Fibroblast of skin of right quadriceps (primary cell): ENCODE measurements at regions not wholly inside any gene's neighbourhood (a gene's known extent, or its start where the extent isn't known, plus 50 kb on each side); places are given as distances from the start of the nearest gene placed in this dataset.

ENCODE experiments used
- DNase-seq: peaks from one replicate; pipeline ENCODE4 v3.0.0-alpha.2; 2013

DNA sequence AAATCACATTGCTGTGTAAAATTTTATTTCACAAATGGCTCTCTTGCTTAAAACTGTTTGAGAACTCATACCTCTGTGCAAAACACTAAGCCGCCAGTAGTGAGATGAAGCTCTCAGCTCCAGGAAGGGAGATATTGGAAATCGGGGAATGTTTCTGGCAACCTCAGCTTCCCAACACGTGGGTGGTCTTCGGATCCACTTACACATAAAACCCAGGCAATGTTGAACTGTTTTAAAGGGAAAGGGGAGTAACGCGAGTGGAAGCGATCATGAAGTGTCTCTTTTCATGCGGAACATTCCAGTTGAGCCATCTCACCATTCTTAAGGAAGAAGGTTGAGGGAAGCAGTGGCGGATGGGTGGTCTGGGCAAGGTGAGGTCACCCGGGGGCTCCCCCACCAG is 136.8 kb downstream of the ASB1 start:
- DNase-seq, result no peak

GRCh38 chr2:238564286-238564920 is 137.7 kb downstream of the ASB1 start:
- DNase-seq, result no peak

DNA sequence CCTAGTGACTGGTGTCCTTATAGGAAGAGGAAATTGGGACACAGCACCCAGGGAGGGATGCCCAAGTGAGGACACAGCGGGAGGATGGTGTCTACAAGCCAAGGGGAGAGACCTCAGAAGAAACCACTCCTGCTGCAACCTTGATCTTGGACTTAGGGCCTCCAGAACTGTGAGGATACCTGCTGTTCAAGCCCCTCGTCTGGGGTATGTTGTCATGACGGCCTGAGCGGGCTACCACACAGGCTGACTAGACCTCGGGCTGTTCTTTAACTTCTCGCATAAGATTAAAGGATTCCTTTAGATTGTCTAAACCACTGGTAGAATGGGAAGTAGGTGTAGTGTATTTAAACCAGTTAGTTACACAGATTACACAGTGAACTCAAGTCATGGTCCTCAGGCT is 138.3 kb downstream of the ASB1 start:
- no peak for DNase-seq

DNA sequence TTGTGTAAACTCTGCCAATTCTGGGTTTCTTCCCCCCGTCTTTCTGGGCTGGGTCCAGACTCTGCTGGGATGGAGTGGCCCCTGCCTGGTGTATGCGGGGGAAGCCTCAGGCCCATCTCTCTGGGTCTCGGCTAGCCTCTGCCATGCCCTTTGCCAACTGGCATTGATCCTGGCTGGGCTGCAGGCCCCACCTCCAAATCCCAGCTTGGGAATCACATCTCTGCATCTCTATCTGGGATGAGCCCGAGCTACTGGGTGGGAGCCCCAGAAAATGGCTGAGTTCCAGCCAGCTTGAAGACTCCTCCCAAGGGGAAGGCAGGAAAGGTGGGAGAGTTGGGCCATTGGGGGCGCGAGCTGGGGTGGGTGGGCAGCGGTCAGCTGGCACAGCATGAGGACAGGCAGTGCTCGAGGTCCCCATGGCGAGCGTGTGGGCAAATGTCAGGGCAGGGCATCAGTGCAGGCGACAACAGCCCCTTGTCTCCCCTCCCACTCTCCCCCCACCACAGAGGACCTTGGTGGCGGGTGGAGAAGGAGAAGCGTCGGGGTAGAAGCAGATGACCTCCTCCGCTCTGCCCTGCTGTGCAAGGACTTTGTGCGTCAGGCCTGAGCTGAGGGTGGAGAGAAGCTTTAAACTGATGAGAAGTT is 139.4 kb downstream of the ASB1 start:
- DNase-seq, result no peak

DNA sequence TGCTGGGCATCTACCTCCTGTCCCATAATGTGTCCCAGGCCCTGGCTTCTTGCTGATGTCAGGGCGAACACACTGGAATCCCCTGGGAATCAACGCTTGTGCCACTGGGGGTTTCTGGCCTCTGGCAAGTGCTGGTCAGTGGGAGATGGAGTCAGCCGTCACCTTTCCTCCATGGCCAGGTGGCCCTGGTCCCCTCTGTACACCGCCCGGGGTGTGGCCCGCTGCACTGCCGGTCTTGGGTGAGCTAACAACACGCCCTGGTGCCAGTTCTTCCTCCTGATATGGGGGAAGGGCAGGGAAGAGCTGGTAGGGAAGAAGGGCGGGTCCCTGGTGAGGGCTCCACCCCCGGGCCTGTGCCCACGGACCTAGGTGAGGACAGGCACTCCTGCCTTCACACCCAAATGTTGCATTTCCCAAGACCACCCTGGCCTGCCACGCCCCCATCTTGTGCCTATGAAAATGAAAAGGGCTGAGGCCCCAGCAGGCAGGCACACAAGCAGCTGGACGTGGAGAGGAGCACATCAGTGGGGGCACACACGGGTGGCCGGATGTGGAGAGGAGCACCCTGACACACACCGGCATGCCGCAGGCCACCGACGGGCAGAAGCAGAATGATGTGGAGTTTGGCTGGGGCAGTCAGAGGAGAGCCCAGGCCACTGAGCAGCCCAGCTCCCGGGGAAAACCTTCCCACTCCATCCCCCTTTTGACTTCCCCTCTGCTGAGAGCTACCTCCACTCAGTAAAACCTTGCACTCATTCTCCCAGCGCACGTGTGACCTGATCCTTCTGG is 140.5 kb downstream of the ASB1 start:
- no peak for DNase-seq

DNA sequence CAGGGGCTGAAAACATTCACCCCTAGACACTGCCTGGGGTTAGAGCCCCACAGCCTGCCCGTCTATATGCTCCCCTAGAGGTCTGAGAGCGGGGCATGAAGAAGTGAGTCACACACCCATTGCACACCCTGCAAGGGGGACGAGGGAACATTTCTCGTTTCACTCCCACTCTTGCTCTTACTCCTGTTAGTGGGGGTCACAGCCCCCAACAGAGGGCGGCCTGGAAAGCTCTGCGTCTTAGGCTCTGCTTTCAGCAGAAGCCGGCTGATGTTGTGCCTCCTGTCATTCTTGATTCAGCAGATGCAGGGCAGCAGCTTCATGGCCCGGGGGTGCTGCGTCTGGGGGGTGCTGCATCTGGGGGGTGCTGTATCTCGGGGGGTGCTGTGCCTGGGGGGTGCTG is 141.3 kb downstream of the ASB1 start:
- no peak for DNase-seq

DNA sequence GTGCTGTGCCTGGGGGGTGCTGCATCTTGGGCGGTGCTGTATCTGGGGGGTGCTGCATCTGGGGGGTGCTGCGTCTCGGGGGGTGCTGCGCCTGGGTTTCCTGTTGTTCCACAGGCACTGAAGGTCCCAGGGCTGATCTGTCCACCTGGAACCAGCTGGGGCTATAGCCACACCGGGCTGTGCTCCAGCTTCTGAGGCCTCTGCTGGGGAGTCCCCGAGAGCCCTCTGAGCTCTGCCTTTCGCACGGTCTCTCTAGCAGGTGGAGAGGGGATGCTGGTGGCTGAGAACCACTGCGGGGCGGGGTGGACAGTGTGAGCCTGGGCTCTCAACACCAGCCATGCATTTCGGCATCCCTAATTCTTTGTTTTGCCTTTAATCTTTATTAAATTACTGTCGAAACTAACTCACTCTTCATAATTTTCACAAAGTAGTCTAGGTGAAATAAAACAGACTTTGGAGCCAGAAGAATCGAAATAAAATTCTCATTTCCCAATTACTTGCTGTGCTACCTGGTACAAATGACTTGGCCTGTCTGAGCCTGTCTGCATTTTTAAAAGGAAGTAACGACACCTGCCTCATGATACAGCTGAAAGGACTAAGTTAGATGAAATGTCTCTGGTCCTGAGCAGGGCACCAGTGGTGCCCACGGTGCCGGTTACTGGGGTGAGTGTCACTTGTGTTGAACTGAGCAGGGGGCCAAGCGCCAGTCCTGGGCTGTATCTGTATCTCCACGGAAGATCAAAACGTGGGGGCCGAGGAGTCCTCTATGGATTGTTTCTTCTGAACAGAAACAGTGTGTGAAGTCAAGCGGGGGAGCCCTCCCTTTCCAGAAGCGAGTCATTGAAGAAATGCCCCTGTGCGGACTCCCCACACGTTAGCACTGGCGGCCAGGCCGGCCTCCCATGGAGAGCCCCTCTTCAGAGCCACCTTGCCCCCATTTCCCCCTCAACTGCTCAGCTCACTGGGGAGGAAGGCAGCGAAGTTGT is 142.0 kb downstream of the ASB1 start:
- DNase-seq, result no peak

DNA sequence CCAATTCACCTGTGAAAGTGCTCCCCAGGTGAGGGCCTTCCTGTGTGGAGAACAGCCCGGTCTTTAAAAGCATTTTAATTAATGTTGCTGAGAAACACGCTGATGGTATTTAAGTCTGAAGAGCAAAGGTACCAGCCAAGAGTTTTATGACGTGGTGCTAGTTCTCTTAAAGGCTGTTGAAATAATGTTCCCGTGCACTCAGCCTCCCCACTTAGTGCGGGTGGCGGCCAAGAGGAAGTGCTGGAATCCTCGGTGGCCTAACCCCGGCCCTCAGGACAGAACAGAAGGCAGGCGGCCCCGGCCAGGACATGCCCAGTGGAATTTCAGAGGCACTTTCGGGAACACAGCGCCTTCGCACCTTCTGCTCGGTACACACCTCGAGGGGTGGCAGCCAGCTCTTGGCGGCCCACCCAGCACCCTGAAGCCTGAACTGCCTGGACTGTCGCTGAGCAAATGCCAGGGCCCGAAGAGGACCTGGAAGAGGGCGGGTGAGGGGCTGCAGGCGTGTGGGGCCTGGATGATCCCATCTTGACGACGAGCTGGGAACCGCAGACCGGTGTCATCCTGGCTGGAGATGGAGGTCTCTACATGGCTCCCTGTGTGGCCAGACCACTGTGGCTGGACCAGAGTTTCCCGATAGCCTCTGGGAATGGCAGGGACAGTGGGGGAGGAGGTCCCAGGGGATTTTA is 142.9 kb downstream of the ASB1 start:
- DNase-seq, result no peak

GRCh38 chr2:238570391-238570790 is 143.7 kb downstream of the ASB1 start:
- no peak for DNase-seq

DNA sequence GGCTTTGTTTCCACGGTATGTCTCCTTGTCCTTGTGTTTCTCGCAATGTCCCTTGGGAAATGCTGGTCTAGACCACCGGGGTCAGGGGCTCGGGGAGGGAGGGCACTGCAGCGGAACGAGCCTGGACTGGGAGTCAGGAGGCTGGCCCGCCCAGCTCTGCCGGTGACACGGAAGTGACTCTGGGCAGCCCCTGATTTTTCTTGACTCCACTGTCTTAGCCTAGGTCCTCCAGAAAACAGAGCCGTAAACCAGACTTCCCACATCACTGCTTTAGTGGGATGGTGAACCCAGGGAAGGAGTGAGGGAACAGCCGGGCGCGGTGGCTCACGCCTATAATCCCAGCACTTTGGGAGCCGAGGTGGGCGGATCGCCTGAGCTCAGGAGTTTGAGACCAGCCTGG is 144.2 kb downstream of the ASB1 start:
- no peak for DNase-seq

GRCh38 chr2:238571661-238572372 is 145.1 kb downstream of the ASB1 start:
- no peak for DNase-seq

- DNase-seq, result no peak
Measured at GRCh38 chr2:238573065-238573778, 146.5 kb downstream of the ASB1 start.

GRCh38 chr2:238573916-238574315 is 147.2 kb downstream of the ASB1 start:
- DNase-seq, result no peak

GRCh38 chr2:238574490-238575271 is 148.0 kb downstream of the ASB1 start:
- DNase-seq, result no peak

DNA sequence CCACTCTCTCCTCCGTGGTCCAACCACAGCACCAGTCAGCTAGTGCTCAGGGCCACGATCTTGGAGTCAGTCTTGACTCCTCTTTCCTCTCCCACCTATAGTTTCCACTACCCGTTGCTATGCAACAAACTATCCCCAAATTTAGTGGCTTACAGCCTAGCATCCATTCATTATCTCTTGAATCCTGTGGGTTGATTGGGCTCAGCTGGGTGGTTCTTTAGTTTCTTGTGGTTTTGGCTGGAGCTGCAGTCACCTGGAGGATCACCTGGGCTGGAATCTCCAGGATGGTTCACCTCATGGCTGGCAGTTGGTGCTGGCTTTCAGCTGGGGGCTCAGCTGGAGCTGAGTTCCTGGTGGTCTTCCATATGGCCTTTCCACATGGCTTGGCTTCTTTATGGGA is 149.9 kb downstream of the ASB1 start:
- no peak for DNase-seq

DNA sequence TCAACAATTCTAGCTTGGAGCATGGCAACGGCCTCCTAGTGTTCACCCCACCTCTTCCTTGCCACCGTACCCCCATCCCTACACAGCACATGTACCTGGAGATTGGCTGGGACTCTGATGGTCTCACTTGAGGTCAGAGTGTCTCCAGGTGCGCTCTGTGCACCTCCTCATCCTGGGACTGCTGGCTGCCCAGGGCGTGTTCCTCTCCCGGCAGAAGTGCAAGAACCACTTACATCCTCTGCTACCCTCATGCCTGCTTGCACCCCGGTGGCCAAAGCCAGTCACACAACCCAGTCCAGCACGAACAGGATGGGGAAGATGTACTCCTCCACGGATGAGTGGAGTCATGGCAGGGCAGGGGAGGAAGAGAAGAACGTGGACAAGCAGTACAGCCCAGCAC is 151.5 kb downstream of the ASB1 start:
- DNase-seq, result no peak

DNA sequence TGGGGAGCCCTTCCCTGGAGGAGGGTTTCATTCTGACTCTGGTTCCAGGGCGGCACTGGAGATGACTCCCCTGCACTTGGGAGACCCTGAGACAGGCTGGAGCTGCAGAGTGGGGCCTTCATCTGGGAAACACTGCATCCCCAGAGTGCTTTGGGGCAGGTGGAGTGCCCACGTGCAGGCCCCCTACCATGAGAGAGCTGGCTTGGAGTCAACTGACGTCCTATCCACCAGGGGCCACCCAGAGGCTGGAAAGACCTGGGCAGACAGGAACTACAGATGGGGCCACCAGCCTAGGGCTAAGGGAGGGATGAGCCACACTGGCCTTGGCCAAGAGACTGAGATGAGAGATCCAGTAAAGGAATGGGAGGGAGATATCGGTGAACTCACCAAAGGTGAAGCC is 153.8 kb downstream of the ASB1 start:
- no peak for DNase-seq

DNA sequence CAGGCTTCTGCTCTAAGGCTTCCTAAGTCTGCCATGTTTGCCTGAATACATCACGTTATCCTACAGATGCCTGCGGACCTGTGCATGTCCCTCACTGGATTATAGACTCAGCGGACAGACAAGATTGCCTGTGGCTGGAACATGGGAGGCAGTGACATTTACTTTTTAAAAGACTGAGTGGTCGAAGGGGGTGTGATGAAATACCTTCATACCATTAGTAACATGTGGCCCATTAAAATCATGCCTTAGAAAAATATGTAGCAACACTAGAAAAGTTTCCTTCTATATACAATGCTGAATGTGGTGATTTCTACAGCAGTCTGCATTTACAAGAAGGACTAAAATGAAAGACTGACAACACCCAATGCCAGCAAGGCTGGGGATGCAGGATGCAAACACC is 154.4 kb downstream of the ASB1 start:
- DNase-seq, result peak; percentile 27

DNA sequence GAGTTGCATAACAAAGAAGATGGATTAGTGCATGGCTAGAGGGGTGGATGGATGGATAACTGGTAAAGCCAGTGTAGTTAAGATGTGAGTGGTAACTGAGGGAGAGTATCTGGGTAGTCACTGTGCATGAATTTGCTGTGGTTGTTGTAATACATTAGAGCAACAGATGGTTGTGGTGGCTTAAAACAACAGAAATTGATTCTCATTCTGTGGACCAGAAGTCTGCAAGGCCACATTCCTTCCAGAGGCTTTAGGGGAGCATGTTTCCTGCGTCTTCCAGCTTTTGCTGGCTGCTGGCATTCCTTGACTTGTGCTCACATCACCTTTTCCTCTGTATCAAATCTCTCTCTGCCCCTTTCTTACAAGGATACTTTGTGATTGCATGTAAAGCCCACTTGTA is 155.4 kb downstream of the ASB1 start:
- peak; percentile 75 for DNase-seq

DNA sequence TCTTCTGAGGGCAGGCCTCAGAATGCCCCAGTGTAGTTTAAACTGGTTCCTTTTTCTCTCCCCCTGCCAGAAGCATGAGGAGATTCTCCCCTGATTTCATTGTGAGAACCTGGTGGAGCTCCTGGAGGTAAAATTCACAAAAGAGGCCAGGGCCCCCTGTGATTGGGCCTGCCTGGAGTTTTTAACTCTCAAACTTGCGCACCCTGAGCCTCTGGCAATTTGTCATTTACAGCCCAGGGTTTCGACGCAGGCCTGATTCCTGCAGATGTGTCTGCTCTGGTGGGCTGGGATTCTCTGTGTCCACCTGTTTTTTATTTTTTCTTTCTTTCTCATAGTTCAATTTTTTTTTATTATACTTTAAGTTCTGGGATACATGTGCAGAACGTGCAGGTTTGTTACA is 157.9 kb downstream of the ASB1 start:
- no peak for DNase-seq
